ENCODE measurements at regions not wholly inside any gene's neighbourhood (a gene's known extent, or its start where the extent isn't known, plus 50 kb on each side); places are given as distances from the start of the nearest gene placed in this dataset.

- no peak overlapping the region for H3K27ac ChIP-seq
Observed at GRCh38 chr14:83534995-83535394, 1994.9 kb upstream of the FLRT2 start.

DNA sequence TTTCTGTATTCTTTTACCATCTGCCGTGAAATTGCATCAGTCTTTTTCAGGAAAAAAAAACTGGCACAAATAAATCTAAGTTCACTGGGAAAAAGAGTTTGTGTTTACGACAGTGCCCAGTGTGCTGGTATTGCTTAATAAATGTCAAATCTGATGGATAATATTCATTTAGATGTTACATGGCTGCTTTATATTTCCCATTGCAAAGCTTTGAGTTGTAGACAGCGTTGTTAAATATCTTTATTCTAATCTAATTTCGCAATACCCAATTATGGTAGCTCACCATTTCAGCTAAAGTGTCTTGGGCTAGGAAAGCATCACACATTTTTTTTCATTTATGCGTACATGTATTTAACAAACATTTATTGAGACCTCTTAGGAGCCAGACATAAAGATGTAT is 1994.5 kb upstream of the FLRT2 start:
- Histone ChIP-seq H3K4me1 (replicated peaks) (no peaks in the 10 kb centered on the region), H3K9me3 (replicated peaks) (no peaks in the 10 kb centered on the region), H3K36me3 (no peaks in the 10 kb centered on the region), H3K27me3 (replicated peaks) (no peaks in the 10 kb centered on the region), H3K27ac (no peak overlapping the region), H3K4me3 (no peak overlapping the region)
- DNase-seq (ENCODE audit: low read depth in 1 of 2, low spot score in 2 of 2) = no peak

More at GRCh38 chr14:83534995-83535394, 1994.9 kb upstream of the FLRT2 start:
- no peak overlapping the region for H3K4me3 ChIP-seq
- no peaks in the 10 kb centered on the region for H3K9me3 ChIP-seq (replicated peaks)
- H3K4me1 ChIP-seq (replicated peaks) = no peaks in the 10 kb centered on the region
- no peaks in the 10 kb centered on the region for H3K27me3 ChIP-seq (replicated peaks)
- no peak for DNase-seq (ENCODE audit: low read depth in 1 of 2, low spot score in 2 of 2)
- H3K36me3 ChIP-seq = no peaks in the 10 kb centered on the region

DNA sequence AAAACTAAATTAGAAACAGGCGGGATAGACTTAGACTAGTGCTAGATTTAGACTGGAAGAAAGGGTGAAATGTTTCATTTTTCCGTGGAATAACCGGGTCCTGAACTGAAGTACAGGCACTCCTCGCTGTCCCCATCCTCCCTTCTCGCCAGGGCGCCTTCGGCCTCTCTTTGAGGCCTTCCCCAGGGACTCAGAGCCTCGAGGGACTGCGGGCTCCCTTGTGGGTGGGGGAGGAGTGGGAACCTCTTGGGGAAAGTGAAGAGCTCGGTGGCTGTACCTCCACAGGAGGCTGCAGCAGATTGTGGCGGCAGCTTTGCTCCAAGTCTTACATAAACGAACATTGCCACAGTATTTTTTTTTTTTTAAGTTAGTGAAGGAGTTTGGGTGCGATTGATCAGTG is 1988.8 kb upstream of the FLRT2 start:
- no peak for DNase-seq (ENCODE audit: low read depth in 1 of 2, low spot score in 2 of 2)
- H3K9me3 ChIP-seq (replicated peaks) = no peaks in the 10 kb centered on the region
- no peak overlapping the region for H3K4me3 ChIP-seq
- no peaks in the 10 kb centered on the region for H3K27me3 ChIP-seq (replicated peaks)
- H3K27ac ChIP-seq = no peak overlapping the region
- no peaks in the 10 kb centered on the region for H3K4me1 ChIP-seq (replicated peaks)
- H3K36me3 ChIP-seq = no peaks in the 10 kb centered on the region

DNA sequence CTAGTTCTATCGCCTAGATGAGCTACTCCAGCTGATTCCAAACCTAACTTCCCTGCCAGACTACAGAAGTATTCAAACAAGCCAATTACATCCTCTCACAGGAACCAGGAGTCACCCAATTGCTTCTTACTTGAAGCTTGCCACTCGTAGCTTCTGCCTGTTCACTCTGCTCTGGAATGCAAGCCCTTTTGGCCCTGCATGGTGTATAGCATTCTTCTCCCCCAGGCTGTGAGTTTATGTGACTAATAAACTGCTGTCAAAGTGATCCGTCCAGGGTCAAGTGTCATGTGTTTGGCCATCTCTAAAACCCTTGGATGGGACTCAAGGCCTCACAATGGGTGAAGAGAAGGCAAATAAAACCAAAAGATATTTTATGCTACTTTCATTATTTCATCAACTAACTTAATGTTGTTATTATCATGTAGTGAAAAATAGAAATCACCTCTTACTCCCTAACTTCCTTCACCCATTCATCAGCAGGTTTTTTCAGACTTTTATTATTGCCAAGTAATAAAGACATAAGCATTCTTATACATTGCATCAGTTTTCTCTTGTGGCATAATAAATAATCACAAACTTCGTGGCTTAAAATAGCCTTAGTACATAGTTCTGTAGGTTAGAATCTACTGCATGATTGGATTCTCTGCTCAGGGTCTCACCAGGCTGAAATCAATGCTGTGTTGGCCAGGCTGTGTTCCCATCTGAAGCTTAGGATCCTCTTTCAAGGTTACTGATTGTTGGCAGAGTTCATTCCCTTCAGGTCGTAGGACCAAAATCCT is 1981.7 kb upstream of the FLRT2 start:
- DNase-seq (ENCODE audit: low read depth in 1 of 2, low spot score in 2 of 2) = no peak
- H3K27ac ChIP-seq = no peak overlapping the region
- H3K27me3 ChIP-seq (replicated peaks) = no peaks in the 10 kb centered on the region

GRCh38 chr14:83556065-83556464 is 1973.9 kb upstream of the FLRT2 start:
- H3K27ac ChIP-seq = no peak overlapping the region
- H3K27me3 ChIP-seq (replicated peaks) = no peaks in the 10 kb centered on the region
- no peak for DNase-seq (ENCODE audit: low read depth in 1 of 2, low spot score in 2 of 2)
- H3K4me3 ChIP-seq = no peak overlapping the region
- no peaks in the 10 kb centered on the region for H3K4me1 ChIP-seq (replicated peaks)
- no peaks in the 10 kb centered on the region for H3K9me3 ChIP-seq (replicated peaks)
- no peaks in the 10 kb centered on the region for H3K36me3 ChIP-seq

More for the DNA sequence above, 1981.7 kb upstream of the FLRT2 start:
- no peak overlapping the region for H3K4me3 ChIP-seq
- no peaks in the 10 kb centered on the region for H3K4me1 ChIP-seq (replicated peaks)
- no peaks in the 10 kb centered on the region for H3K36me3 ChIP-seq
- no peaks in the 10 kb centered on the region for H3K9me3 ChIP-seq (replicated peaks)

GRCh38 chr14:83556746-83557453 is 1973.0 kb upstream of the FLRT2 start:
- H3K27me3 ChIP-seq (replicated peaks) = no peaks in the 10 kb centered on the region
- H3K4me3 ChIP-seq = no peak overlapping the region
- no peak for DNase-seq (ENCODE audit: low read depth in 1 of 2, low spot score in 2 of 2)
- H3K27ac ChIP-seq = no peak overlapping the region
- H3K4me1 ChIP-seq (replicated peaks) = no peaks in the 10 kb centered on the region
- no peaks in the 10 kb centered on the region for H3K9me3 ChIP-seq (replicated peaks)
- no peaks in the 10 kb centered on the region for H3K36me3 ChIP-seq

GRCh38 chr14:83558946-83559345 is 1971.0 kb upstream of the FLRT2 start:
- H3K9me3 ChIP-seq (replicated peaks) = no peaks in the 10 kb centered on the region
- DNase-seq (ENCODE audit: low read depth in 1 of 2, low spot score in 2 of 2) = no peak
- H3K4me1 ChIP-seq (replicated peaks) = no peaks in the 10 kb centered on the region
- H3K4me3 ChIP-seq = no peak overlapping the region
- no peak overlapping the region for H3K27ac ChIP-seq
- H3K36me3 ChIP-seq = no peaks in the 10 kb centered on the region
- no peaks in the 10 kb centered on the region for H3K27me3 ChIP-seq (replicated peaks)

- H3K4me3 ChIP-seq = no peak overlapping the region
- no peaks in the 10 kb centered on the region for H3K9me3 ChIP-seq (replicated peaks)
Observed at GRCh38 chr14:83559721-83560120, 1970.2 kb upstream of the FLRT2 start.

DNA sequence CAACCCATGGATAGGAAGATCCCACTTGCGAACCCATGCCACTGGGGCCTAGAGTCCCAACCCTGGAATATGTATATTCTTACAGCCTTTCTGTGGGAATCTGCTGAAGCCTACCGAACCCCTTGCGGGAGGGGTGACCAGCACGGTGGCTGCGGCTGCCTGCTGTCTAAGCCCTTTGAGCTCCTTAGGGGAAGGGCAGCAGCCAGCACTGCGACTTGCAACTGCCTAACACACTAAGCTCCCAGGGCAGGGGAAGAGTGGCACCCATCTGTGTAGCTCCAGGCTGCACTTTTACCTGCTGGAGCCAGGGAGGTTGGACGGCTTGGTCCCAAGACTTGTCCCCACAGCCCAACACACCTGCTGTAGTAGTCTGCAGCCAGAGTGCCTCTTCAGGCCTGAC is 1968.7 kb upstream of the FLRT2 start:
- Histone ChIP-seq H3K27ac (no peak overlapping the region), H3K36me3 (no peaks in the 10 kb centered on the region), H3K27me3 (replicated peaks) (no peaks in the 10 kb centered on the region), H3K9me3 (replicated peaks) (no peaks in the 10 kb centered on the region), H3K4me1 (replicated peaks) (no peaks in the 10 kb centered on the region), H3K4me3 (no peak overlapping the region)
- no peak for DNase-seq (ENCODE audit: low read depth in 1 of 2, low spot score in 2 of 2)

More at GRCh38 chr14:83559721-83560120, 1970.2 kb upstream of the FLRT2 start:
- Histone ChIP-seq H3K36me3 (no peaks in the 10 kb centered on the region), H3K27me3 (replicated peaks) (no peaks in the 10 kb centered on the region), H3K27ac (no peak overlapping the region), H3K4me1 (replicated peaks) (no peaks in the 10 kb centered on the region)
- no peak for DNase-seq (ENCODE audit: low read depth in 1 of 2, low spot score in 2 of 2)

- Histone ChIP-seq H3K4me1 (replicated peaks) (no peaks in the 10 kb centered on the region), H3K36me3 (no peaks in the 10 kb centered on the region), H3K27me3 (replicated peaks) (no peaks in the 10 kb centered on the region), H3K4me3 (no peak overlapping the region), H3K9me3 (replicated peaks) (no peaks in the 10 kb centered on the region), H3K27ac (no peak overlapping the region)
- DNase-seq (ENCODE audit: low read depth in 1 of 2, low spot score in 2 of 2) = no peak
Observed at GRCh38 chr14:83566567-83566966, 1963.4 kb upstream of the FLRT2 start.

GRCh38 chr14:83568141-83568540 is 1961.8 kb upstream of the FLRT2 start:
- Histone ChIP-seq H3K4me3 (no peak overlapping the region), H3K36me3 (no peaks in the 10 kb centered on the region), H3K9me3 (replicated peaks) (no peaks in the 10 kb centered on the region), H3K27ac (no peak overlapping the region), H3K27me3 (replicated peaks) (no peaks in the 10 kb centered on the region), H3K4me1 (replicated peaks) (no peaks in the 10 kb centered on the region)
- no peak for DNase-seq (ENCODE audit: low read depth in 1 of 2, low spot score in 2 of 2)

- no peaks in the 10 kb centered on the region for H3K27me3 ChIP-seq (replicated peaks)
- no peak overlapping the region for H3K27ac ChIP-seq
- no peaks in the 10 kb centered on the region for H3K4me1 ChIP-seq (replicated peaks)
- H3K36me3 ChIP-seq = no peaks in the 10 kb centered on the region
- H3K9me3 ChIP-seq (replicated peaks) = peaks cover 4% of the 10 kb centered on the region; the same call in 1 of the 2 replicates
- no peak overlapping the region for H3K4me3 ChIP-seq
- DNase-seq (ENCODE audit: low read depth in 1 of 2, low spot score in 2 of 2) = no peak
Observed at GRCh38 chr14:83575301-83575700, 1954.6 kb upstream of the FLRT2 start.

DNA sequence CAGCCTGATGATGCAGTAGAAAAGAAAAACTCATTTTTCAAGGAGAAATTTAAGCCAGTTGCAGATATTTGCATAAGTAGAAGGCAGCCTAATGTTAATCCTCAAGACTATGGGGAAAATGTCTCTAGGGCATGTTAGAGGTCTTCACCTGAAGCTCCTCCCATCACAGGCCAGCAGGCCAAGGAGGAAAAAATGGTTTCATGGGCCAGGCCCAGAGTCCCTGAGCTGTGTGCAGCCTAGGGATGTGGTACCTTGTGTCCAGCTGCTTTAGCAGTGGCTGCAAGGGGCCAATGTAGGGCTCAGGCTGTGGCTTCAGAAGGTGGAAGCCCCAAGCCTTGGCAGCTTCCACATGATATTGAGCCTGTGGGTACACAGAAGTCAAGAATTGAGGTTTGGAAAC is 1946.7 kb upstream of the FLRT2 start:
- Histone ChIP-seq H3K27ac (no peak overlapping the region), H3K4me3 (no peak overlapping the region), H3K9me3 (replicated peaks) (peaks cover under 1% of the 10 kb centered on the region; the same call in 1 of the 2 replicates), H3K27me3 (replicated peaks) (no peaks in the 10 kb centered on the region), H3K4me1 (replicated peaks) (no peaks in the 10 kb centered on the region), H3K36me3 (no peaks in the 10 kb centered on the region)
- DNase-seq (ENCODE audit: low read depth in 1 of 2, low spot score in 2 of 2) = no peak

GRCh38 chr14:83594874-83595273 is 1935.1 kb upstream of the FLRT2 start:
- Histone ChIP-seq H3K9me3 (replicated peaks) (no peaks in the 10 kb centered on the region), H3K4me3 (no peak overlapping the region), H3K36me3 (no peaks in the 10 kb centered on the region), H3K27me3 (replicated peaks) (no peaks in the 10 kb centered on the region), H3K27ac (no peak overlapping the region), H3K4me1 (replicated peaks) (no peaks in the 10 kb centered on the region)
- DNase-seq (ENCODE audit: low read depth in 1 of 2, low spot score in 2 of 2) = no peak
